ENCODE measurements at regions not wholly inside any gene's neighbourhood (a gene's known extent, or its start where the extent isn't known, plus 50 kb on each side); places are given as distances from the start of the nearest gene placed in this dataset.

- no peak for TF ChIP-seq CTCF (IDR thresholded peaks at IDR 0.05)
- no peak for TF ChIP-seq POLR2A (IDR thresholded peaks at IDR 0.05)
Measured at GRCh38 chr17:34781571-34782108, 179.6 kb downstream of the CCT6B start.
